Endothelial cell of umbilical vein (primary cell): ENCODE measurements at regions not wholly inside any gene's neighbourhood (a gene's known extent, or its start where the extent isn't known, plus 50 kb on each side); places are given as distances from the start of the nearest gene placed in this dataset.
"Not testable (repeated sequence)": the region's sequence is repeated elsewhere in the genome, so short reads cannot be mapped to it uniquely, and the experiment has no call there.

ENCODE experiments used
- BruUV-seq: library from RNA; stranded (reverse); fragments of 400-500 nt; replicated peaks from 2 replicates; lab custom pipeline; 2021; lab: Mats Ljungman, UMichigan
- CTCF ChIA-PET: fragments of 300-600, 350-600 bp; sonication (Branson Sonifier 250); formaldehyde crosslinking; loops from one replicate; lab custom pipeline; 2021; ENCODE audit warnings: antibody characterized with exemption, inconsistent platforms; lab: Charles Lee
- POLR2A ChIA-PET: fragments of 300-600, 350-600 bp; sonication (Branson Sonifier 250); formaldehyde crosslinking; loops from one replicate; lab custom pipeline; 2021; ENCODE audit warnings: antibody characterized with exemption, inconsistent platforms; lab: Charles Lee
- DNase-seq: peaks from one replicate; pipeline ENCODE4 v3.0.0-alpha.2; 2011; ENCODE audit warnings: low read depth, low spot score
- FAIRE-seq: peaks from 2 replicates; lab custom pipeline; 2011; peaks lifted over from hg19 to GRCh38; lab: Jason Lieb, UNC
- H2AFZ ChIP-seq: 2 replicates; pipeline ENCODE4 v1.6.0; 2012; ENCODE audit warnings: low read depth, low read length, control low read depth, inconsistent platforms
- H3K27ac ChIP-seq: 2 replicates; pipeline ENCODE4 v1.5.1; 2011; ENCODE audit warnings: low read depth, mild to moderate bottlenecking, control low read depth, low read length, moderate library complexity; ENCODE audit not compliant: insufficient read depth
- H3K27me3 ChIP-seq, 2 experiments: 2 replicates each; pipeline versions ENCODE4 v1.6.0 to v1.6.1; 2011; ENCODE audit warnings: low read length in 2 of 2, mixed read lengths in 1 of 2; ENCODE audit not compliant: control insufficient read depth in 2 of 2, insufficient read depth in 2 of 2
- H3K36me3 ChIP-seq, 2 experiments: 2 replicates in 1 of 2; 3 replicates in 1 of 2; pipeline ENCODE4 v1.5.1; 2011; ENCODE audit warnings: low read length in 2 of 2, mild to moderate bottlenecking in 1 of 2, moderate library complexity in 1 of 2; ENCODE audit not compliant: control insufficient read depth in 2 of 2, insufficient read depth in 2 of 2; ENCODE audit errors: extremely low read depth in 1 of 2
- H3K4me1 ChIP-seq: 3 replicates; pipeline ENCODE4 v1.5.1; 2011; ENCODE audit warnings: mild to moderate bottlenecking, low read length; ENCODE audit not compliant: control insufficient read depth, insufficient read depth; ENCODE audit errors: extremely low read depth
- H3K4me2 ChIP-seq: 2 replicates; pipeline ENCODE4 v1.6.1; 2011; ENCODE audit warnings: low read length, control low read depth, mixed read lengths; ENCODE audit not compliant: insufficient read depth
- H3K4me3 ChIP-seq, 3 experiments: fragments of 200-600 bp in 1 of 3; sonication (generic), shearing (Covaris generic) in 1 of 3; replicated peaks in 1 of 3; 2 replicates each; pipeline ENCODE4 v1.5.1; 2011 to 2016; ENCODE audit warnings: control low read depth in 3 of 3, low read length in 3 of 3, mild to moderate bottlenecking in 2 of 3, inconsistent platforms in 1 of 3, low read depth in 1 of 3, moderate library complexity in 1 of 3; ENCODE audit not compliant: insufficient read depth in 1 of 3
- H3K79me2 ChIP-seq: 2 replicates; pipeline ENCODE4 v1.6.0; 2012; ENCODE audit warnings: low read length, inconsistent platforms; ENCODE audit not compliant: control insufficient read depth, insufficient read depth
- H3K9ac ChIP-seq: replicated peaks from 2 replicates; pipeline ENCODE3; 2011; ENCODE audit warnings: low read length, control low read depth; ENCODE audit not compliant: insufficient read depth; ENCODE audit errors: extremely low read depth
- H3K9me1 ChIP-seq: replicated peaks from 3 replicates; pipeline ENCODE4 v1.6.0; 2011; ENCODE audit warnings: mild to moderate bottlenecking, low read length; ENCODE audit not compliant: control insufficient read depth, insufficient read depth; ENCODE audit errors: extremely low read depth
- H3K9me3 ChIP-seq: replicated peaks from 2 replicates; pipeline ENCODE4 v1.5.1; 2012; ENCODE audit warnings: low read length, inconsistent platforms; ENCODE audit not compliant: control insufficient read depth, insufficient read depth
- H4K20me1 ChIP-seq: replicated peaks from 2 replicates; pipeline ENCODE3; 2011; ENCODE audit warnings: mild to moderate bottlenecking, low read length; ENCODE audit not compliant: control insufficient read depth, insufficient read depth; ENCODE audit errors: extremely low read depth
- EZH2 ChIP-seq: IDR thresholded peaks from 2 replicates; pipeline ENCODE4 v1.6.1; 2012; ENCODE audit warnings: borderline replicate concordance, low read depth, mild to moderate bottlenecking, moderate library complexity, low read length, inconsistent platforms; ENCODE audit not compliant: severe bottlenecking
- FOS ChIP-seq: IDR thresholded peaks from 2 replicates; pipeline ENCODE4 v1.6.1; 2011; ENCODE audit warnings: mild to moderate bottlenecking, low read length, moderate library complexity, borderline replicate concordance; ENCODE audit not compliant: insufficient read depth
- GATA2 ChIP-seq: IDR thresholded peaks from 2 replicates; pipeline ENCODE4 v1.7.0; 2011; ENCODE audit warnings: low read depth, mild to moderate bottlenecking, moderate library complexity, mixed read lengths, low read length; ENCODE audit not compliant: insufficient read length, insufficient read depth
- JUN ChIP-seq: IDR thresholded peaks from 2 replicates; pipeline ENCODE4 v1.6.1; 2011; ENCODE audit warnings: borderline replicate concordance, low read depth; ENCODE audit not compliant: insufficient read length, insufficient read depth
- MAX ChIP-seq: IDR thresholded peaks from 2 replicates; pipeline ENCODE4 v1.6.1; 2011; ENCODE audit not compliant: insufficient read depth, insufficient read length
- MYC ChIP-seq: IDR thresholded peaks from one replicate; pipeline ENCODE4 v1.6.1; 2011; ENCODE audit warnings: mild to moderate bottlenecking, low read depth, low read length
- POLR2A ChIP-seq: IDR thresholded peaks from 2 replicates; pipeline ENCODE4 v1.6.1; 2012; ENCODE audit warnings: low read depth, mild to moderate bottlenecking, control low read depth, low read length
- POLR2AphosphoS5 ChIP-seq: IDR thresholded peaks from 2 replicates; pipeline ENCODE4 v1.6.1; 2012; ENCODE audit warnings: low read depth, mild to moderate bottlenecking, control low read depth, low read length, moderate library complexity; ENCODE audit not compliant: insufficient read depth
- dilution Hi-C: fragments of 300-500 bp; cut with MboI; formaldehyde crosslinking; loops from one replicate; pipeline ENCODE4 v1.15.0; 2019; ENCODE audit warnings: low sequenced_read_pairs; ENCODE audit not compliant: extremely low pct_ligation_motif_present
- intact Hi-C: fragments of 100-400 bp; cut with micrococcal nuclease; formaldehyde crosslinking; loops from one replicate; pipeline ENCODE4 v1.10.0; 2022
- TF ChIP-seq, protein P1 (sequence below), 2 donors: IDR thresholded peaks; 1 replicate in 1 of 2; 2 replicates in 1 of 2; pipeline ENCODE4 v1.5.1; 2011; ENCODE audit warnings: low read length in 2 of 2, mild to moderate bottlenecking in 2 of 2, moderate library complexity in 2 of 2, control low read depth in 1 of 2, inconsistent platforms in 1 of 2, low read depth in 1 of 2; ENCODE audit not compliant: insufficient read depth in 1 of 2; ENCODE audit errors: extremely low read depth in 1 of 2

- dilution Hi-C loops: no loop called here
- BruUV-seq: no TSS peak
- Histone ChIP-seq H3K9me1 (no peaks in the 10 kb centered on the region), H3K4me1 (no peaks in the 10 kb centered on the region), H3K9ac (no peak overlapping the region), H3K27ac (no peak overlapping the region), H2AFZ (no peak overlapping the region), H3K79me2 (no peaks in the 10 kb centered on the region), H3K27me3 (no peaks in the 10 kb centered on the region), H3K36me3 (no peaks in the 10 kb centered on the region), H4K20me1 (no peaks in the 10 kb centered on the region), H3K4me2 (no peak overlapping the region), H3K9me3 (no peaks in the 10 kb centered on the region), H3K4me3 (no peak overlapping the region)
- CTCF ChIA-PET: no interaction called here
- POLR2A ChIA-PET: interaction anchor here (0.7 kb wide), 1 partner anchor 1485 kb away, joined by 11 read pairs; no protein-coding TSS in a partner anchor
- TF ChIP-seq GATA2: no peak
- TF ChIP-seq MAX: no peak
- TF ChIP-seq JUN: no peak
- TF ChIP-seq POLR2AphosphoS5: no peak
- no peak for TF ChIP-seq POLR2A
- no peak for TF ChIP-seq EZH2
- no peak for TF ChIP-seq FOS
- TF ChIP-seq, protein P1, sequence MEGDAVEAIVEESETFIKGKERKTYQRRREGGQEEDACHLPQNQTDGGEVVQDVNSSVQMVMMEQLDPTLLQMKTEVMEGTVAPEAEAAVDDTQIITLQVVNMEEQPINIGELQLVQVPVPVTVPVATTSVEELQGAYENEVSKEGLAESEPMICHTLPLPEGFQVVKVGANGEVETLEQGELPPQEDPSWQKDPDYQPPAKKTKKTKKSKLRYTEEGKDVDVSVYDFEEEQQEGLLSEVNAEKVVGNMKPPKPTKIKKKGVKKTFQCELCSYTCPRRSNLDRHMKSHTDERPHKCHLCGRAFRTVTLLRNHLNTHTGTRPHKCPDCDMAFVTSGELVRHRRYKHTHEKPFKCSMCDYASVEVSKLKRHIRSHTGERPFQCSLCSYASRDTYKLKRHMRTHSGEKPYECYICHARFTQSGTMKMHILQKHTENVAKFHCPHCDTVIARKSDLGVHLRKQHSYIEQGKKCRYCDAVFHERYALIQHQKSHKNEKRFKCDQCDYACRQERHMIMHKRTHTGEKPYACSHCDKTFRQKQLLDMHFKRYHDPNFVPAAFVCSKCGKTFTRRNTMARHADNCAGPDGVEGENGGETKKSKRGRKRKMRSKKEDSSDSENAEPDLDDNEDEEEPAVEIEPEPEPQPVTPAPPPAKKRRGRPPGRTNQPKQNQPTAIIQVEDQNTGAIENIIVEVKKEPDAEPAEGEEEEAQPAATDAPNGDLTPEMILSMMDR (IDR thresholded peaks at IDR 0.05; ENCODE audit: extremely low read depth in 1 of 2, insufficient read depth in 1 of 2, low read depth in 1 of 2, low read length in 2 of 2): no peak
- no peak for TF ChIP-seq MYC
- FAIRE-seq (no peak), DNase-seq (no peak)
- intact Hi-C loops: no loop called here
These were observed 108.2 kb upstream of the GREM2 start for GRCh38 chr1:240719953-240720700.

- POLR2A ChIA-PET, H3K4me2 ChIP-seq, H2AFZ ChIP-seq, H3K27me3 ChIP-seq, DNase-seq, H3K4me3 ChIP-seq, H4K20me1 ChIP-seq, H3K36me3 ChIP-seq, H3K27ac ChIP-seq, H3K9ac ChIP-seq, BruUV-seq, dilution Hi-C loops, FAIRE-seq, H3K79me2 ChIP-seq, H3K4me1 ChIP-seq, H3K9me3 ChIP-seq, H3K9me1 ChIP-seq, intact Hi-C loops: not testable (repeated sequence)
- CTCF ChIA-PET: interaction anchor here (1.5 kb wide), 1 partner anchor 16 kb away, joined by 4 read pairs; no protein-coding TSS in a partner anchor
These were observed 104.6 kb upstream of the GREM2 start for GRCh38 chr1:240716538-240716937.
